ENCODE measurements at regions not wholly inside any gene's neighbourhood (a gene's known extent, or its start where the extent isn't known, plus 50 kb on each side); places are given as distances from the start of the nearest gene placed in this dataset.
"Not testable (repeated sequence)": the region's sequence is repeated elsewhere in the genome, so short reads cannot be mapped to it uniquely, and the experiment has no call there.

DNA sequence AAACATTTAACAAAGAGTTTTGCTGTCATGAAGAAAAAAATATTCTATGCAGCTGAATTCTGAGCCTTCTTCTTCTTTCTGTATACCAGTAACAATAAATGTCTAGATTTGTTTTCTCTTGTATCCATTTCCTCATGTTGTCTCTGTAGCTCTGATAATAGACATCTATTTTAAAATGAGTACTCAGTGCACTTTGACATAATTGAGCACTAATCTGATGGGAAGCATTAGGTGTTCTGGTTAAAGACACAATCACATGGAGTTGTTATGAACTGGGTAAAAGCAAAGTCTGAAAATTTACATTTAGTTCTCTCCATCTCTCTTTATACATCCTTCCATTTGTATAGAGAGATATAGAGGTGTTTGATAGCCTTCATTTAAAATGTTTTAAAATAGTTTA, 230.0 kb downstream of the BCHE start:
- no peak overlapping the region for H3K27ac ChIP-seq
- DNase-seq: no peak
- intact Hi-C loops (cut with DNase I): no loop called here
- no peaks in the 10 kb centered on the region for H3K36me3 ChIP-seq (replicated peaks in 1 of 2; ENCODE audit: insufficient read depth in 1 of 2, low read depth in 2 of 2)
- H3K27me3 ChIP-seq: no peaks in the 10 kb centered on the region
- ATAC-seq: no peak
- H3K4me3 ChIP-seq: no peak overlapping the region
- H3K4me1 ChIP-seq: no peaks in the 10 kb centered on the region
- no peaks in the 10 kb centered on the region for H3K9me3 ChIP-seq
- no peak for TF ChIP-seq POLR2A (IDR thresholded peaks at IDR 0.05)
- TF ChIP-seq, protein P1, sequence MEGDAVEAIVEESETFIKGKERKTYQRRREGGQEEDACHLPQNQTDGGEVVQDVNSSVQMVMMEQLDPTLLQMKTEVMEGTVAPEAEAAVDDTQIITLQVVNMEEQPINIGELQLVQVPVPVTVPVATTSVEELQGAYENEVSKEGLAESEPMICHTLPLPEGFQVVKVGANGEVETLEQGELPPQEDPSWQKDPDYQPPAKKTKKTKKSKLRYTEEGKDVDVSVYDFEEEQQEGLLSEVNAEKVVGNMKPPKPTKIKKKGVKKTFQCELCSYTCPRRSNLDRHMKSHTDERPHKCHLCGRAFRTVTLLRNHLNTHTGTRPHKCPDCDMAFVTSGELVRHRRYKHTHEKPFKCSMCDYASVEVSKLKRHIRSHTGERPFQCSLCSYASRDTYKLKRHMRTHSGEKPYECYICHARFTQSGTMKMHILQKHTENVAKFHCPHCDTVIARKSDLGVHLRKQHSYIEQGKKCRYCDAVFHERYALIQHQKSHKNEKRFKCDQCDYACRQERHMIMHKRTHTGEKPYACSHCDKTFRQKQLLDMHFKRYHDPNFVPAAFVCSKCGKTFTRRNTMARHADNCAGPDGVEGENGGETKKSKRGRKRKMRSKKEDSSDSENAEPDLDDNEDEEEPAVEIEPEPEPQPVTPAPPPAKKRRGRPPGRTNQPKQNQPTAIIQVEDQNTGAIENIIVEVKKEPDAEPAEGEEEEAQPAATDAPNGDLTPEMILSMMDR (IDR thresholded peaks at IDR 0.05): no peak

DNA sequence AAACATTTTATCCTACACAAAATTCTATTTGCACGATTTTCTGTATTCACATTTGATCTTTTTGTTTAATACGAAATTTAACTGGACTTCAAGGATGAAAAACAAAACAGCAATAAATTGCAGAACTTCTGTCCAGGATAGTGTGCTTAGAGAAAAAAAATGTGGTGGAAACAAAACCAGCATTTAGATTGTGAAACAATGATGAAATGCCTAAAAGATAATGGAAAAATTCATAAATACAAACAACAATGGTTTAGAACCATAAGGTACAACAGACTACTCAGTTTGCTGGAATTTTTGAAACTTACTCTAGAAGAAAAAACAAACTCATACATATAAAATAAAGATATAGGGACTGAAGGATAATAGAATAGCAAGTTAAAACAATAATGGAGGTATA, 234.0 kb downstream of the BCHE start:
- no peaks in the 10 kb centered on the region for H3K4me1 ChIP-seq
- no peak overlapping the region for H3K27ac ChIP-seq
- no peaks in the 10 kb centered on the region for H3K27me3 ChIP-seq
- 78 to 83% methylated on average over 2 of the region's 2 CpGs for whole genome bisulfite sequencing, 2 donors
- intact Hi-C loops (cut with DNase I): no loop called here
- no peaks in the 10 kb centered on the region for H3K9me3 ChIP-seq
- H3K4me3 ChIP-seq: no peak overlapping the region
- no peak for ATAC-seq
- no peak for DNase-seq
- TF ChIP-seq POLR2A (IDR thresholded peaks at IDR 0.05): no peak
- TF ChIP-seq, protein P1 (IDR thresholded peaks at IDR 0.05): no peak
- no peaks in the 10 kb centered on the region for H3K36me3 ChIP-seq (replicated peaks in 1 of 2; ENCODE audit: insufficient read depth in 1 of 2, low read depth in 2 of 2)

DNA sequence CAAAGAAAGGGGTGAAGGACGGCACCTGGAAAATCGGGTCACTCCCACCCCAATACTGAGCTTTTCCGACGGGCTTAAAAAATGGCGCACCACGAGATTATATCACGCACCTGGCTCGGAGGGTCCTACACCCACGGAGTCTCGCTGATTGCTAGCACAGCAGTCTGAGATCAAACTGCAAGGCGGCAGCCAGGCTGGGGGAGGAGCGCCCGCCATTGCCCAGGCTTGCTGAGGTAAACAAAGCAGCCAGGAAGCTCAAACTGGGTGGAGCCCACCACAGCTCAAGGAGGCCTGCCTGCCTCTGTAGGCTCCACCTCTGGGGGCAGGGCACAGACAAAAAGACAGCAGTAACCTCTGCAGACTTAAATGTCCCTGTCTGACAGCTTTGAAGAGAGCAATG, 264.7 kb downstream of the BCHE start:
- H3K9me3 ChIP-seq; H3K27ac ChIP-seq; H3K27me3 ChIP-seq; H3K4me3 ChIP-seq; intact Hi-C loops (cut with DNase I); DNase-seq; H3K36me3 ChIP-seq (replicated peaks in 1 of 2; ENCODE audit: insufficient read depth in 1 of 2, low read depth in 2 of 2); H3K4me1 ChIP-seq; ATAC-seq: not testable (repeated sequence)
- WGBS, 2 donors: 89 to 94% methylated on average over 13 of the region's 13 CpGs

DNA sequence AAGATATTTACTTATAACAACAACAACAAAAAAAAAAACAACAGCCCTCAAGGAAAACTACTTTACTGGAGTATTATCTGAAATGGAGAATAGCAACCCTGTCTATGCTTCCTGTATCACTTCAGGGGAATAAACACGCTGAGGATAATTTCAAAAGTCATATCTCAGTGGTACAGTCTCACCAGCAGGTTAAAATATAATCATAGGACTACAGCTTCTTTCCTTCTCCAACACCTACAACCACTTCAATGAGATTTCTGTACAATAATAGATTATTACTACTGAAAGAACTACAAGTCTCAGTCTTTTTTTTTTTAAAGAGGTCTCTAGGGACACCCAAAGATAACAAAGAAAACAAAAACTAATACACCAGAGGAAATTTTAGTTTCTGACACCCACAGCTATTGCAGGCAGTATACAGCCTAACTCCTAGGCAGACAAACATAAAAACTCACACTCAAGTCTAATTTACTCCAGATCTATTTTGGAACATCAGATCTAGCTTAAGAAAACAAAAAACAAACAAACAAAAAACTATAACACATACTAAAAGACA, 268.2 kb downstream of the BCHE start:
- ATAC-seq (no peak), DNase-seq (no peak)
- Histone ChIP-seq H3K27ac (no peak overlapping the region), H3K36me3 (replicated peaks in 1 of 2; ENCODE audit: insufficient read depth in 1 of 2, low read depth in 2 of 2) (no peaks in the 10 kb centered on the region), H3K4me1 (no peaks in the 10 kb centered on the region), H3K4me3 (no peak overlapping the region), H3K27me3 (no peaks in the 10 kb centered on the region), H3K9me3 (no peaks in the 10 kb centered on the region)
- WGBS, 2 donors: 40 to 54% methylated on average over 1 of the region's 1 CpG
- intact Hi-C loops (cut with DNase I): no loop called here
- no peak for TF ChIP-seq POLR2A (IDR thresholded peaks at IDR 0.05)
- TF ChIP-seq, protein P1 (IDR thresholded peaks at IDR 0.05): no peak

DNA sequence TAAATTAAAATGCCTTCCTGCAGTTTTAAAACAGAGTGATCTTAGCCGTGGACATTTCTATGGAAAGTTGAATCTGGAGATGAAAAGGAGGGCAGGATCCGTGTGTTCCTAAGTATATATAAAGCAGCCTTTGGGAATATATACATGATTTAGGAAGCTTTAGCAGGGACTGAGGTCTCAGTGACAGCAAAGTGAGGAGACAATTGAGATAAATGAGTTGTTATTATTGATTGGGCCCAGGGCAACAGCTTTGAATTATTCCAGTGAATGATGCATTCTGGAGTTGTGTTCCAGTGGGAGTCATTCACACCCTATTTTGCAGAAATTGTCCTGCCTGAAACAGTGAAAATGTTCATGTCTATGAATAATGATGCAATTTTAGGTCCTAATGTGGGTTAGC, 281.4 kb downstream of the BCHE start:
- Histone ChIP-seq H3K9me3 (no peaks in the 10 kb centered on the region), H3K4me3 (no peak overlapping the region), H3K4me1 (no peaks in the 10 kb centered on the region), H3K27ac (no peak overlapping the region), H3K27me3 (no peaks in the 10 kb centered on the region), H3K36me3 (replicated peaks in 1 of 2; ENCODE audit: insufficient read depth in 1 of 2, low read depth in 2 of 2) (no peaks in the 10 kb centered on the region)
- WGBS, 2 donors: 55 to 73% methylated on average over 2 of the region's 2 CpGs
- DNase-seq (no peak), ATAC-seq (no peak)
- intact Hi-C loops (cut with DNase I): no loop called here
- no peak for TF ChIP-seq POLR2A (IDR thresholded peaks at IDR 0.05)
- TF ChIP-seq, protein P1 (IDR thresholded peaks at IDR 0.05): no peak
